Tibial nerve (tissue), 3 donors: ENCODE measurements at regions not wholly inside any gene's neighbourhood (a gene's known extent, or its start where the extent isn't known, plus 50 kb on each side); places are given as distances from the start of the nearest gene placed in this dataset.

Experiments
- POLR2A ChIP-seq, 2 donors: fragments of 450-650 bp; IDR thresholded peaks; one replicate each; pipeline ENCODE4 v1.6.1; 2017; ENCODE audit warnings: antibody characterized with exemption in 2 of 2, mild to moderate bottlenecking in 2 of 2, moderate library complexity in 2 of 2
- TF ChIP-seq, protein P1 (sequence below), 5 experiments: fragments of 200-600 bp in 3 of 5; fragments of 450-650 bp in 2 of 5; sonication (generic) in 3 of 5; IDR thresholded peaks; one replicate each; pipeline ENCODE4 v1.5.1; 2016 to 2019; ENCODE audit warnings: antibody characterized with exemption in 5 of 5, mild to moderate bottlenecking in 3 of 5, moderate library complexity in 2 of 5

DNA sequence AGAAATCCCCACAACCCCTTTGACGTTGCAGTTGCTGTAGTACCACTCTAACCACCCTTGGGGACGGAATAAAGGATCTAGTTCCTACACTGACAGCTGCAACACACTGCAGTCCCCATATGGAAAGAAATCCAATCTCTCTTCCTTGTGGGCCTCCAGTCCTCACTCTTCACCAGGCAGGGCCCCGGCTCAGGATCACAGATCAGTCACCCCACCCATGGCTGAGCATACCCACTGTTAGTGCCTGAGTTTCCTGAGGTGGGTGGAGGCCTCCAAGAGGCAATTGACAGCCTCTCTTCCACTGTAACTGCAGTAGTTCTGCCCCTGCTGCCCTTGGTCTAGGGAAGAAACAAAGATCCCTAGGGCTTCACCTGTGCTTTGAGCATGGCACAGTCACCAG lies 670.0 kb upstream of the CDH2 start:
- TF ChIP-seq, protein P1, sequence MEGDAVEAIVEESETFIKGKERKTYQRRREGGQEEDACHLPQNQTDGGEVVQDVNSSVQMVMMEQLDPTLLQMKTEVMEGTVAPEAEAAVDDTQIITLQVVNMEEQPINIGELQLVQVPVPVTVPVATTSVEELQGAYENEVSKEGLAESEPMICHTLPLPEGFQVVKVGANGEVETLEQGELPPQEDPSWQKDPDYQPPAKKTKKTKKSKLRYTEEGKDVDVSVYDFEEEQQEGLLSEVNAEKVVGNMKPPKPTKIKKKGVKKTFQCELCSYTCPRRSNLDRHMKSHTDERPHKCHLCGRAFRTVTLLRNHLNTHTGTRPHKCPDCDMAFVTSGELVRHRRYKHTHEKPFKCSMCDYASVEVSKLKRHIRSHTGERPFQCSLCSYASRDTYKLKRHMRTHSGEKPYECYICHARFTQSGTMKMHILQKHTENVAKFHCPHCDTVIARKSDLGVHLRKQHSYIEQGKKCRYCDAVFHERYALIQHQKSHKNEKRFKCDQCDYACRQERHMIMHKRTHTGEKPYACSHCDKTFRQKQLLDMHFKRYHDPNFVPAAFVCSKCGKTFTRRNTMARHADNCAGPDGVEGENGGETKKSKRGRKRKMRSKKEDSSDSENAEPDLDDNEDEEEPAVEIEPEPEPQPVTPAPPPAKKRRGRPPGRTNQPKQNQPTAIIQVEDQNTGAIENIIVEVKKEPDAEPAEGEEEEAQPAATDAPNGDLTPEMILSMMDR (IDR thresholded peaks at IDR 0.05), result no peak
- no peak for TF ChIP-seq POLR2A (IDR thresholded peaks at IDR 0.05)
